Endothelial cell of umbilical vein (primary cell): ENCODE measurements at regions not wholly inside any gene's neighbourhood (a gene's known extent, or its start where the extent isn't known, plus 50 kb on each side); places are given as distances from the start of the nearest gene placed in this dataset.

Source experiments
- BruUV-seq: library from RNA; stranded (reverse); fragments of 400-500 nt; replicated peaks from 2 replicates; lab custom pipeline; 2021; lab: Mats Ljungman, UMichigan
- CTCF ChIA-PET: fragments of 300-600, 350-600 bp; sonication (Branson Sonifier 250); formaldehyde crosslinking; loops from one replicate; lab custom pipeline; 2021; ENCODE audit warnings: antibody characterized with exemption, inconsistent platforms; lab: Charles Lee
- POLR2A ChIA-PET: fragments of 300-600, 350-600 bp; sonication (Branson Sonifier 250); formaldehyde crosslinking; loops from one replicate; lab custom pipeline; 2021; ENCODE audit warnings: antibody characterized with exemption, inconsistent platforms; lab: Charles Lee
- DNase-seq: peaks from one replicate; pipeline ENCODE4 v3.0.0-alpha.2; 2011; ENCODE audit warnings: low read depth, low spot score
- FAIRE-seq: peaks from 2 replicates; lab custom pipeline; 2011; peaks lifted over from hg19 to GRCh38; lab: Jason Lieb, UNC
- H2AFZ ChIP-seq: 2 replicates; pipeline ENCODE4 v1.6.0; 2012; ENCODE audit warnings: low read depth, low read length, control low read depth, inconsistent platforms
- H3K27ac ChIP-seq: 2 replicates; pipeline ENCODE4 v1.5.1; 2011; ENCODE audit warnings: low read depth, mild to moderate bottlenecking, control low read depth, low read length, moderate library complexity; ENCODE audit not compliant: insufficient read depth
- H3K27me3 ChIP-seq, 2 experiments: 2 replicates each; pipeline versions ENCODE4 v1.6.0 to v1.6.1; 2011; ENCODE audit warnings: low read length in 2 of 2, mixed read lengths in 1 of 2; ENCODE audit not compliant: control insufficient read depth in 2 of 2, insufficient read depth in 2 of 2
- H3K36me3 ChIP-seq, 2 experiments: 2 replicates in 1 of 2; 3 replicates in 1 of 2; pipeline ENCODE4 v1.5.1; 2011; ENCODE audit warnings: low read length in 2 of 2, mild to moderate bottlenecking in 1 of 2, moderate library complexity in 1 of 2; ENCODE audit not compliant: control insufficient read depth in 2 of 2, insufficient read depth in 2 of 2; ENCODE audit errors: extremely low read depth in 1 of 2
- H3K4me1 ChIP-seq: 3 replicates; pipeline ENCODE4 v1.5.1; 2011; ENCODE audit warnings: mild to moderate bottlenecking, low read length; ENCODE audit not compliant: control insufficient read depth, insufficient read depth; ENCODE audit errors: extremely low read depth
- H3K4me2 ChIP-seq: 2 replicates; pipeline ENCODE4 v1.6.1; 2011; ENCODE audit warnings: low read length, control low read depth, mixed read lengths; ENCODE audit not compliant: insufficient read depth
- H3K4me3 ChIP-seq, 3 experiments: fragments of 200-600 bp in 1 of 3; sonication (generic), shearing (Covaris generic) in 1 of 3; replicated peaks in 1 of 3; 2 replicates each; pipeline ENCODE4 v1.5.1; 2011 to 2016; ENCODE audit warnings: control low read depth in 3 of 3, low read length in 3 of 3, mild to moderate bottlenecking in 2 of 3, inconsistent platforms in 1 of 3, low read depth in 1 of 3, moderate library complexity in 1 of 3; ENCODE audit not compliant: insufficient read depth in 1 of 3
- H3K79me2 ChIP-seq: 2 replicates; pipeline ENCODE4 v1.6.0; 2012; ENCODE audit warnings: low read length, inconsistent platforms; ENCODE audit not compliant: control insufficient read depth, insufficient read depth
- H3K9ac ChIP-seq: replicated peaks from 2 replicates; pipeline ENCODE3; 2011; ENCODE audit warnings: low read length, control low read depth; ENCODE audit not compliant: insufficient read depth; ENCODE audit errors: extremely low read depth
- H3K9me1 ChIP-seq: replicated peaks from 3 replicates; pipeline ENCODE4 v1.6.0; 2011; ENCODE audit warnings: mild to moderate bottlenecking, low read length; ENCODE audit not compliant: control insufficient read depth, insufficient read depth; ENCODE audit errors: extremely low read depth
- H3K9me3 ChIP-seq: replicated peaks from 2 replicates; pipeline ENCODE4 v1.5.1; 2012; ENCODE audit warnings: low read length, inconsistent platforms; ENCODE audit not compliant: control insufficient read depth, insufficient read depth
- H4K20me1 ChIP-seq: replicated peaks from 2 replicates; pipeline ENCODE3; 2011; ENCODE audit warnings: mild to moderate bottlenecking, low read length; ENCODE audit not compliant: control insufficient read depth, insufficient read depth; ENCODE audit errors: extremely low read depth
- CTCF ChIP-seq, 2 donors: IDR thresholded peaks; 1 replicate in 1 of 2; 2 replicates in 1 of 2; pipeline ENCODE4 v1.5.1; 2011; ENCODE audit warnings: low read length in 2 of 2, mild to moderate bottlenecking in 2 of 2, moderate library complexity in 2 of 2, control low read depth in 1 of 2, inconsistent platforms in 1 of 2, low read depth in 1 of 2; ENCODE audit not compliant: insufficient read depth in 1 of 2; ENCODE audit errors: extremely low read depth in 1 of 2
- EZH2 ChIP-seq: IDR thresholded peaks from 2 replicates; pipeline ENCODE4 v1.6.1; 2012; ENCODE audit warnings: borderline replicate concordance, low read depth, mild to moderate bottlenecking, moderate library complexity, low read length, inconsistent platforms; ENCODE audit not compliant: severe bottlenecking
- FOS ChIP-seq: IDR thresholded peaks from 2 replicates; pipeline ENCODE4 v1.6.1; 2011; ENCODE audit warnings: mild to moderate bottlenecking, low read length, moderate library complexity, borderline replicate concordance; ENCODE audit not compliant: insufficient read depth
- GATA2 ChIP-seq: IDR thresholded peaks from 2 replicates; pipeline ENCODE4 v1.7.0; 2011; ENCODE audit warnings: low read depth, mild to moderate bottlenecking, moderate library complexity, mixed read lengths, low read length; ENCODE audit not compliant: insufficient read length, insufficient read depth
- JUN ChIP-seq: IDR thresholded peaks from 2 replicates; pipeline ENCODE4 v1.6.1; 2011; ENCODE audit warnings: borderline replicate concordance, low read depth; ENCODE audit not compliant: insufficient read length, insufficient read depth
- MYC ChIP-seq: IDR thresholded peaks from one replicate; pipeline ENCODE4 v1.6.1; 2011; ENCODE audit warnings: mild to moderate bottlenecking, low read depth, low read length
- POLR2A ChIP-seq: IDR thresholded peaks from 2 replicates; pipeline ENCODE4 v1.6.1; 2012; ENCODE audit warnings: low read depth, mild to moderate bottlenecking, control low read depth, low read length
- POLR2AphosphoS5 ChIP-seq: IDR thresholded peaks from 2 replicates; pipeline ENCODE4 v1.6.1; 2012; ENCODE audit warnings: low read depth, mild to moderate bottlenecking, control low read depth, low read length, moderate library complexity; ENCODE audit not compliant: insufficient read depth
- dilution Hi-C: fragments of 300-500 bp; cut with MboI; formaldehyde crosslinking; loops from one replicate; pipeline ENCODE4 v1.15.0; 2019; ENCODE audit warnings: low sequenced_read_pairs; ENCODE audit not compliant: extremely low pct_ligation_motif_present
- intact Hi-C: fragments of 100-400 bp; cut with micrococcal nuclease; formaldehyde crosslinking; loops from one replicate; pipeline ENCODE4 v1.10.0; 2022
- TF ChIP-seq, protein P1 (sequence below): IDR thresholded peaks from 2 replicates; pipeline ENCODE4 v1.6.1; 2011; ENCODE audit not compliant: insufficient read depth, insufficient read length

DNA sequence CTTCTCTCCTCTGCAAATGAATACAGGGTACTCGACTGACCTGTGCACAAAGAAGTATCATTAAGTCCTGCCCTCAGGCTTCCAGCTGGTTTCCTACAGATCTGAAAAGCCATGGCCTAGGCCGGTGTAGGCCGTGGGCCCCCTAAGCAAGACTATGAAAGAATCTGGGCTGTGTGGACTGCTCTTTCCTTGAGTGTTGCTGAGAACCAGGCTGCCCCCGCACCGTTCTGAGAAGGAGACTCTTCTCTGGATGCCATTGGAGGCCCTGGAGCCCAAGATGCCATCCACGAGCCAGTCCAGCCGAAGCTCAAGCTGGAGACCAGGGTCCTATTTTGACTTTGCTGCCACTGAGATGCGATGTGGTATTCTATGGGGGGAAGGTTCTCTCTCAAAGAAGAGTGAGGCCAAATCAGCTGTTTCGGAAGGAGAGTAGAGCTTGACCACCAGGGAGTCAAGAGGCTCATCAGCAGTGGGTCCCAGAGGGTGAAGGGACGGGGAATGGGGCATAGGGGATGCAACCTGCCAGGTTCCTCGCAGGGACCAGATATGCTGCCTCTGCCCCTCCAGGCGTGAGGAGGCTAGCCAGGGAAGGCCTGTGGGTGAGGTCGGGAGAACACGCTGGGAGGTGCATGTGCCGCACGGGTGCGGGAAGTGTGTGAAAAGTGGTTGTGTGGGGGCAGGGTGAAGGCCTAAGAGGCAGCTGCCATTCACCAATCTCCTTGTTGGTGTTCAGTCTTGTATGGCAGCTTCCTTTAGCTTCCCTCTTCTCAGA, 96.4 kb upstream of the B3GAT1 start:
- H3K9ac ChIP-seq, result no peak overlapping the region
- ChIA-PET POLR2A (no interaction called here), CTCF (no interaction called here)
- H3K9me1 ChIP-seq, result no peaks in the 10 kb centered on the region
- no peaks in the 10 kb centered on the region for H3K36me3 ChIP-seq
- H2AFZ ChIP-seq, result no peak overlapping the region
- FAIRE-seq, result no peak
- H3K4me2 ChIP-seq, result no peak overlapping the region
- dilution Hi-C loops (no loop called here), intact Hi-C loops (no loop called here)
- no peak overlapping the region for H3K4me3 ChIP-seq
- TF ChIP-seq JUN, result no peak
- TF ChIP-seq POLR2AphosphoS5, result no peak
- no peak for TF ChIP-seq CTCF (IDR thresholded peaks at IDR 0.05; ENCODE audit: extremely low read depth in 1 of 2, insufficient read depth in 1 of 2, low read depth in 1 of 2, low read length in 2 of 2)
- TF ChIP-seq, protein P1, sequence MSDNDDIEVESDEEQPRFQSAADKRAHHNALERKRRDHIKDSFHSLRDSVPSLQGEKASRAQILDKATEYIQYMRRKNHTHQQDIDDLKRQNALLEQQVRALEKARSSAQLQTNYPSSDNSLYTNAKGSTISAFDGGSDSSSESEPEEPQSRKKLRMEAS, result no peak
- no peak for TF ChIP-seq GATA2
- TF ChIP-seq POLR2A, result no peak
- TF ChIP-seq MYC, result no peak
- no peak for TF ChIP-seq FOS
- TF ChIP-seq EZH2, result no peak
- no peaks in the 10 kb centered on the region for H3K79me2 ChIP-seq
- no peak for DNase-seq
- BruUV-seq, result no TSS peak
- no peaks in the 10 kb centered on the region for H3K27me3 ChIP-seq
- no peak overlapping the region for H3K27ac ChIP-seq
- H3K4me1 ChIP-seq, result peaks cover 16% of the 10 kb centered on the region
- H4K20me1 ChIP-seq, result no peaks in the 10 kb centered on the region
- no peaks in the 10 kb centered on the region for H3K9me3 ChIP-seq
